ENCODE measurements at regions not wholly inside any gene's neighbourhood (a gene's known extent, or its start where the extent isn't known, plus 50 kb on each side); places are given as distances from the start of the nearest gene placed in this dataset.
"Not testable (repeated sequence)": the region's sequence is repeated elsewhere in the genome, so short reads cannot be mapped to it uniquely, and the experiment has no call there.

- Mint-ChIP-seq H3K4me1 (no peaks in the 10 kb centered on the region), H3K27ac (no peak overlapping the region), H3K9me3 (peaks cover 0 to 3% (median 2%) of the 10 kb centered on the region in 3 donors), H3K27me3 (peaks cover 5% of the 10 kb centered on the region), H3K4me3 (no peak overlapping the region), H3K36me3 (no peaks in the 10 kb centered on the region)
Observed at GRCh38 chrX:79559290-79559689, 192.2 kb upstream of the ITM2A start.

DNA sequence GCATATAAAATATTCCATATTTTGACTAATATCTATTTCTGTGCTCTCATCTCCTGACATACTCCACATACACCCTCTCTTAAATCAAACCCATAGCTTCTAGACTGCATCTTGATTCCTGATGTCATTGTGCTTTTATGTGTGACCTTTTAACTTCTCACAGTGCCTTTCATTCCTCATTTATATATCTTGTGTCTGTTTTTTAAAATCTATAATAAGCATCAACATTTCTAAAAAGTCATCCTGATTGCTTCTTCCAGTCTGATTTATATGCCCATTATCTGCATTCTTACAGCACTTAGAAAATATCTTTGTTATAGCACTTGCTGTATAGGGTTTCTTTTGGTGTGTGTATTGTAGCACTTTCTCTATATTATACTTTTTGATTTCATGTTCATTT is 190.1 kb upstream of the ITM2A start:
- no peaks in the 10 kb centered on the region for H3K4me1 Mint-ChIP-seq
- H3K9me3 Mint-ChIP-seq = peaks cover 2 to 4% (median 2%) of the 10 kb centered on the region in 3 donors
- H3K36me3 Mint-ChIP-seq = no peaks in the 10 kb centered on the region
- H3K4me3 Mint-ChIP-seq = no peak overlapping the region
- H3K27ac Mint-ChIP-seq = no peak overlapping the region
- peaks cover 5% of the 10 kb centered on the region for H3K27me3 Mint-ChIP-seq

DNA sequence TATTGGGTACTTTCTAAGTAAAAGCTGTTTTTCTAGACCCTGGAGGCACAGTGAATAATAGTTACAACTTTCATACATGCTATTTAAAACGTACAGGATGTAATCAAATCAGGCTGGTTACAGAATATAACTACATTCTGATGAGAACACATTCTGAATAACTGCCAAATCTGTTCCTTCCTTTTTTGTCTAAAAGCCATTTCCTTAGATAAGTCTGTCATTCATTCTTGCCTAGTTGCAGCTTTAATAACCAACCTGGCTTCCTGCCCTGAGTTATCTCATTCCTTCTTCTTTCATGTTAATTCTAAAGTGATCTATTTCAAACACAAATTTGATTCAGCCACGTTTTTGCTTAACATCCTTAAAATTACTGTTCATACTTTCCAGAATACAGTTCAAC is 189.7 kb upstream of the ITM2A start:
- Mint-ChIP-seq H3K27me3 (peaks cover 5% of the 10 kb centered on the region), H3K27ac (no peak overlapping the region), H3K4me1 (no peaks in the 10 kb centered on the region), H3K36me3 (no peaks in the 10 kb centered on the region), H3K9me3 (peaks cover 2 to 4% (median 2%) of the 10 kb centered on the region in 3 donors), H3K4me3 (no peak overlapping the region)

- no peak overlapping the region for H3K27ac Mint-ChIP-seq
- H3K4me3 Mint-ChIP-seq = no peak overlapping the region
- H3K36me3 Mint-ChIP-seq = peaks cover 1% of the 10 kb centered on the region
- H3K4me1 Mint-ChIP-seq = no peaks in the 10 kb centered on the region
- H3K9me3 Mint-ChIP-seq = peaks cover 2 to 16% (median 2%) of the 10 kb centered on the region in 3 donors
- H3K27me3 Mint-ChIP-seq = peaks cover 1% of the 10 kb centered on the region
Observed at GRCh38 chrX:79530310-79531108, 163.4 kb upstream of the ITM2A start.

- H3K27ac Mint-ChIP-seq = no peak overlapping the region
- no peak overlapping the region for H3K4me3 Mint-ChIP-seq
- no peaks in the 10 kb centered on the region for H3K36me3 Mint-ChIP-seq
- H3K4me1 Mint-ChIP-seq = no peaks in the 10 kb centered on the region
- H3K27me3 Mint-ChIP-seq = no peaks in the 10 kb centered on the region
- H3K9me3 Mint-ChIP-seq = peaks cover 2 to 32% (median 5%) of the 10 kb centered on the region in 3 donors
Observed at GRCh38 chrX:79524642-79525041, 157.5 kb upstream of the ITM2A start.

DNA sequence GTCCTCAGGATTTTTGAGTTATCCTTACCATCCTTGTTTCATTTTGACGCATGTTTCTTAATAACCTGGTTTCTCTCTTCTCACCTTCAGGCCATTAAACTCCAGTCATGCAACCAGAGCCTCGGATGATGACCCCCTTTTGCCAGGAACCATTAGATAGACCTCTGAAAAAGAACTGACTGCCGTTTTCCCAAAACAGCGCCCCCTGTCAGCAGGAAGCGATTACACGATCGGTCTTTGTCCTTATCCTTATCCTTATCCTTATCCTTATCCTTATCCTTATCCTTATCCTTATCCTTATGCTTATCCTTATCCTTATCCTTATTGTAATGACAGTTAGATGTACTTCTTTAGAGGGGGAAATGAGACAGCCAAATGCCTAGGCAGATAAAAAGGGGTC is 148.4 kb upstream of the ITM2A start:
- Mint-ChIP-seq H3K36me3 (no peaks in the 10 kb centered on the region), H3K27ac (no peak overlapping the region)

DNA sequence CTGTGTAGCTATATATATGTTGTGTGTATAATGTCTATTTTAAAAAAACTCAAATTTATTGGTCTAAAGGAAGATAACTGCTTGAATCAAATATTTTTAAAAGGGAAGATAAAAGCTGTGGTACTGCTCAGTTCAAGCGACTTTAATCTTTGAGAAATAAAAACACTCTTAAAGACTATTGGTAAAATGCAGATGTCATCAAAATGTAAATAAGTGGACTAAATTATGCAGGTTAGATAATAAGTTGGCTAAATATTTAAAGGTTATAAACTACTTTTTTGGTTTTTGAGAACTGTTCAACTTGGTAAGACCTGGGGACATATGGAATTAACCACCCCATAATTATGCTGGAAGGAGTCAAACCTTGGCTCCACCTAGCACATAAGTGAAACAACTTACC is 144.7 kb upstream of the ITM2A start:
- Mint-ChIP-seq H3K4me1 (no peaks in the 10 kb centered on the region), H3K9me3 (no peaks in the 10 kb centered on the region), H3K27ac (no peak overlapping the region), H3K27me3 (peaks cover 2% of the 10 kb centered on the region), H3K36me3 (no peaks in the 10 kb centered on the region), H3K4me3 (no peak overlapping the region)

More for the DNA sequence above, 148.4 kb upstream of the ITM2A start:
- no peaks in the 10 kb centered on the region for H3K4me1 Mint-ChIP-seq
- H3K9me3 Mint-ChIP-seq = no peaks in the 10 kb centered on the region
- H3K4me3 Mint-ChIP-seq = no peak overlapping the region
- peaks cover 2% of the 10 kb centered on the region for H3K27me3 Mint-ChIP-seq

- Mint-ChIP-seq H3K9me3 (peaks cover 0 to 9% (median 0%) of the 10 kb centered on the region in 3 donors), H3K4me1 (no peaks in the 10 kb centered on the region), H3K27me3 (peaks cover 1% of the 10 kb centered on the region), H3K27ac (peak overlapping the region in 1 of 3 donors; percentile 34), H3K36me3 (no peaks in the 10 kb centered on the region), H3K4me3 (no peak overlapping the region)
Observed at GRCh38 chrX:79506001-79506400, 138.9 kb upstream of the ITM2A start.

DNA sequence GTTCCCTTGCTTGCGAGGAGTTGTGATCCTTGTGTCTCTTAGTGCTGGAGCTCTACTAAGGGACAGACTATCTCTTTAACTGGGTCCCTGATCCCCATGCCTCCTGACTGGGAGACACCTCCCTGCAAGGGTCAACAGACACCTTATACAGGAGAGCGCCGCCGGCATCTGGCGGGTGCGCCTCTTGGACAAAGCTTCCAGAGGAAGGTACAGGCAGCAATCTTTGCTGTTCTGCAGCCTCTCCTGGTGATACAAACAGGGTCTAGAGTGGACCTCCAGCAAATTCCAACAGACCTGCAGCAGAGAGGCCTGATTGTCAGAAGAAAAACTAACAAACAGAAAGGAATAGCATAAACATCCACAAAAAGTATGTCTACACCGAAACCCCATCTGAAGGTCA is 115.6 kb upstream of the ITM2A start:
- no peak overlapping the region for H3K27ac Mint-ChIP-seq
- no peaks in the 10 kb centered on the region for H3K4me1 Mint-ChIP-seq
- no peak overlapping the region for H3K4me3 Mint-ChIP-seq
- peaks cover 7% of the 10 kb centered on the region for H3K27me3 Mint-ChIP-seq
- H3K36me3 Mint-ChIP-seq = no peaks in the 10 kb centered on the region
- H3K9me3 Mint-ChIP-seq = peaks cover 0 to 12% (median 4%) of the 10 kb centered on the region in 3 donors

GRCh38 chrX:79477691-79478090 is 110.6 kb upstream of the ITM2A start:
- H3K36me3 Mint-ChIP-seq = no peaks in the 10 kb centered on the region
- peaks cover 5% of the 10 kb centered on the region for H3K27me3 Mint-ChIP-seq

GRCh38 chrX:79466636-79467035 is 99.5 kb upstream of the ITM2A start:
- Mint-ChIP-seq H3K27me3 (no peaks in the 10 kb centered on the region), H3K4me1 (no peaks in the 10 kb centered on the region), H3K4me3 (no peak overlapping the region), H3K36me3 (no peaks in the 10 kb centered on the region), H3K27ac (no peak overlapping the region), H3K9me3 (peaks cover 0 to 8% (median 0%) of the 10 kb centered on the region in 3 donors)

More at GRCh38 chrX:79477691-79478090, 110.6 kb upstream of the ITM2A start:
- H3K9me3 Mint-ChIP-seq = no peaks in the 10 kb centered on the region
- no peak overlapping the region for H3K4me3 Mint-ChIP-seq
- H3K27ac Mint-ChIP-seq = no peak overlapping the region
- H3K4me1 Mint-ChIP-seq = no peaks in the 10 kb centered on the region

GRCh38 chrX:79462458-79462857 is 95.3 kb upstream of the ITM2A start:
- Mint-ChIP-seq H3K36me3 (peaks cover 2% of the 10 kb centered on the region), H3K9me3 (peaks cover 0 to 4% (median 0%) of the 10 kb centered on the region in 3 donors)

GRCh38 chrX:79456593-79456992 is 89.5 kb upstream of the ITM2A start:
- H3K4me1 Mint-ChIP-seq, H3K27ac Mint-ChIP-seq, H3K36me3 Mint-ChIP-seq, H3K9me3 Mint-ChIP-seq, H3K27me3 Mint-ChIP-seq: not testable (repeated sequence)
- H3K4me3 Mint-ChIP-seq = peak overlapping the region in 1 of 4 donors; percentile 52

More at GRCh38 chrX:79462458-79462857, 95.3 kb upstream of the ITM2A start:
- no peak overlapping the region for H3K4me3 Mint-ChIP-seq
- no peaks in the 10 kb centered on the region for H3K4me1 Mint-ChIP-seq
- no peak overlapping the region for H3K27ac Mint-ChIP-seq
- no peaks in the 10 kb centered on the region for H3K27me3 Mint-ChIP-seq

DNA sequence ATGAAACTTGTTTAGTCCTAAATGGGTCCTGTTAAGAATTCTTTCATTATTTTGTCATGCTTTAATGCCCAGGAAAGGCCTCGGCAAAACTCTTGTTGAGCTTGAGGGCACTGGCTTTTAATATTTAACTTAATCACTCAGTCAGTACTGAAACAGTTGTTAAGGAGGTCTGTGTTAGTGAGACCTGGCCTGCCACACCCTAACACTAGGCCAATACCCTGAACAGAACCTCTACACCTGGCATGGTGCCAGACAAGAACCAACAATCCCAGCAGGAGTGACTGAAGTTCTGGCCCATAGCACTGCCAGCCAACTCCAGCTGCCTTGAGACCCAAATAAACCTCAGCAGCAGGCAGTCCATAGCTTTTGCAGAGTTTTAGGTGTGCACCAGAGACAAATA is 85.7 kb upstream of the ITM2A start:
- Mint-ChIP-seq H3K4me1 (peaks cover 0 to 4% (median 0%) of the 10 kb centered on the region in 3 donors), H3K27me3 (no peaks in the 10 kb centered on the region), H3K36me3 (peaks cover 2% of the 10 kb centered on the region), H3K9me3 (peaks cover 0 to 4% (median 2%) of the 10 kb centered on the region in 3 donors), H3K4me3 (no peak overlapping the region), H3K27ac (no peak overlapping the region)

DNA sequence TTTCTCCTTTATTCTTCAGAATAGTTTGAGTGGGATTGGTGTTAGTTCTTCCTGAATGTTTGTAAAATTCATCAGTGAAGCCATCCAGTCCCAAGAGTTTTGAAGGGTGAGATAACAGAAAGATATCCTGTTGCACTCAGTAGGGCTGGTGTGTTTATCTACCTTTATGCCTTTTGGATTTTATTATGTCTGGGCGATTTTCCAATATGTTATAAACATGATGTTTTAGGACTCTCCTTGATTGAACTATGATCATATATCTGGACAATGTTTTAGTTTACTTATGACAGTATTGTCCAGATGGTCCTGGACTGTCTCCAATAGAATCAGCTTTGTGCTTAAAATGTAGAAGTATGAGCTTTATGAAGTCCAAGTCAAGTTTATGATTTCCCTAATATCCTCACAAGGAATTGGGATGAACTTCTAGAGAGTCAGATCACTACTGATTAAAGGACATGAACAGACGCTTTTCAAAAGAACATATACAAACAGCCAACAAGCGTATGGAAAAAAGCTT is 77.6 kb upstream of the ITM2A start:
- H3K36me3 Mint-ChIP-seq = no peaks in the 10 kb centered on the region
- H3K9me3 Mint-ChIP-seq = no peaks in the 10 kb centered on the region
- H3K27me3 Mint-ChIP-seq = no peaks in the 10 kb centered on the region
- no peak overlapping the region for H3K4me3 Mint-ChIP-seq
- H3K27ac Mint-ChIP-seq = no peak overlapping the region
- no peaks in the 10 kb centered on the region for H3K4me1 Mint-ChIP-seq

GRCh38 chrX:79443121-79443520 is 76.0 kb upstream of the ITM2A start:
- Mint-ChIP-seq H3K27me3 (no peaks in the 10 kb centered on the region), H3K27ac (no peak overlapping the region), H3K36me3 (no peaks in the 10 kb centered on the region), H3K9me3 (no peaks in the 10 kb centered on the region), H3K4me1 (no peaks in the 10 kb centered on the region), H3K4me3 (no peak overlapping the region)

All from IgD-negative memory B cell (primary cell).